Hepatocyte (in vitro differentiated cells): ENCODE measurements at regions not wholly inside any gene's neighbourhood (a gene's known extent, or its start where the extent isn't known, plus 50 kb on each side); places are given as distances from the start of the nearest gene placed in this dataset.

Experiments used
- CTCF ChIP-seq: fragments of 200-600 bp; sonication (generic); IDR thresholded peaks from 2 replicates; pipeline ENCODE4 v1.5.1; 2016; ENCODE audit warnings: antibody characterized with exemption, mild to moderate bottlenecking; ENCODE audit not compliant: poor library complexity
- EZH2 ChIP-seq: fragments of 200-600 bp; sonication (generic); IDR thresholded peaks from 2 replicates; pipeline ENCODE4 v1.6.1; 2016; ENCODE audit warnings: antibody characterized with exemption, mild to moderate bottlenecking, borderline replicate concordance

- no peak for TF ChIP-seq EZH2
- TF ChIP-seq CTCF: no peak
Measured at GRCh38 chr22:44387486-44387885, 74.7 kb upstream of the SHISAL1 start.
